ENCODE measurements at regions not wholly inside any gene's neighbourhood (a gene's known extent, or its start where the extent isn't known, plus 50 kb on each side); places are given as distances from the start of the nearest gene placed in this dataset.

DNA sequence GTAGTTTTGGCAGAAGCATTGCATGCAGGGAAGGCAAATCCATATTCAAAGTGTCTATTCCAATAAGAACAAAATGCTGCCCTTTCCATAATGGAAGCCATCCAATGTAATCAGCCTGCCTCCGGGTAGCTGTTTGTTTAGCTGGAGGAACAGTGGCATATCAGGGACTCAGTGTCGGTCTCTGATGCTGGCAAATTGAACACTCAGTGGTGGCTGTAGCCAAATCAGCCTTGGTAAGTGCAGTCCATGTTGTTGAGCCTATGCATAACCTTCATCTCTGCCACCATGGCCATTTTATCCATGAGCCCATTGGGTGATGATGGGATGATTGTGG is 147.8 kb upstream of the MAX start:
- no peak for DNase-seq (ENCODE audit: low spot score)

DNA sequence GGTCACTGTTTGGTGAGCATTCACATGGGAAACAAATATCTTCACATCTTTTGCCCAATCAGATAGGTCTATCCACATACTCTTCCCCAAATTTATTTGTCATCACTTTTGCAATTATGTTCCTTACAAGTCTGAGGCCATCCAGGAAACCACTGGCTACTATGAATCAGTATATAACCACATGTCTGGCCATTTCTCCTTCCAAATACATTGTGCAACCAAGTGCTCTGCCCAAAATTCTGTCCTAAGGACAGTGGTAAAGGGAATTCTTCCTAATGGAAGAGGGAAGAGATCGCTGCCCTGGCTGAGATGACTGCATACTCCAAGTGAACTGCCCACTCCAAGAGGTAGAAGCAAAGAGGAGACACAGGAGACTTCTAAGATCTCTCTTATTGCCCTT is 148.9 kb upstream of the MAX start:
- DNase-seq (ENCODE audit: low spot score) = peak; percentile 85

DNA sequence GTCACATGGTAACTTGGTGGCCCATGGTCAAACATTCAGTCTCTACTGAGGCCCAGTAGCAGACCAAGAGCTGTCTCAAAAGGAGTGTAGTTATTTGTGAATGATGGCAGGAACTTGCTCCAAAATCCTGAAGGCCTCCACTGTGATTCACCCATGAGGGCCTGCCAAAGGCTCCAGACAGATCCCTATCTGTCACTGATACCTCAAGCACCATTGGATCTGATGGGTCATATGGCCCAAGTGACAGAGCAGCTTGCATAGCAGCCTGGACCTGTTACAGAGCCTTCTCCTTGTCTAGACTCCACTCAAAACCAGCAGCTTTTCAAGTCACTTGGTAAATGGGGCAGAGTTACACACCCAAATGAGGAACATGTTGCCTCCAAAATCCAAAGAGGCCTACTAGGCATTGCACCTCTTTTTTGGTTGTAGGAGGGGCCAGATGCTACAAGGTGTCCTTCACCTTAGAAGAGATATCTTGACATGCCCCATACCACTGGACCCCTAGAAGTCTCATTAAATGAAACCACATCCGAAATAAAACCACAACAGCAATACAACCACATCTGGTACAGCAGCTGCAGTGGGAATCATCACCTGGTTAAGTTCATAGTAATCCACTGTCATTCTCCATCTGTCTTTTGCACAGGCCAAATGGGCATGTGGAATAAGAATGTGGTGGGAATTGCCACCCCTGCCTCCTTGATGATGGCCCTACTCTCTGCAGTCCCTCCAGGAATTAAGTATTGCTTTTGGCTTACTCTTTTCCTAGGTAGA is 150.4 kb upstream of the MAX start:
- no peak for DNase-seq (ENCODE audit: low spot score)

DNA sequence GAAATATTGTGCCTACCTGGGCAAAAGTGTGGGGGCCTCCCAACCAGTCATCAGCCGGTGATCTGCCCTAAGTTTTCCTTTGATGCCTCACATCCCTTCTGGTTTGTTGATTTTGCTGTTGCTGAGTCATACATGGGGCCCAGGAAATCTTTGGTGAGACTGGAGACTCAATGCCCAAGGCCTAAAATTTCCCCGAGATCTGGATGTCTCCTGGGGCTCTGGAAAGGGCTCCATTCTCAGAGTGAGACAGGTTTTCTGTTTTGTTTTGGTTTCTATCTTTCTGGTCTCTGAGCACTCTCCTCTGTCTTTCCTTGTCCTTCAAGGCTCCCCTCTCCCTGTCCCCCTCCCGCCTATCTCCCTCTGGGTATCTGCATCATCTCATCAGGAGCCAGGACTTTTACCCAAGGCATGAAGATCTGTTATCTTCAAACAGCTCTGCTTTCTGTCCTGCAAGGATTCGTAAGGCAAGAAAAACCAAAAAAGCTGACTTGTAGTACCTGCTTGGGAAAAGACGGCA is 152.8 kb upstream of the MAX start:
- peak; percentile 35 for DNase-seq (ENCODE audit: low spot score)

DNA sequence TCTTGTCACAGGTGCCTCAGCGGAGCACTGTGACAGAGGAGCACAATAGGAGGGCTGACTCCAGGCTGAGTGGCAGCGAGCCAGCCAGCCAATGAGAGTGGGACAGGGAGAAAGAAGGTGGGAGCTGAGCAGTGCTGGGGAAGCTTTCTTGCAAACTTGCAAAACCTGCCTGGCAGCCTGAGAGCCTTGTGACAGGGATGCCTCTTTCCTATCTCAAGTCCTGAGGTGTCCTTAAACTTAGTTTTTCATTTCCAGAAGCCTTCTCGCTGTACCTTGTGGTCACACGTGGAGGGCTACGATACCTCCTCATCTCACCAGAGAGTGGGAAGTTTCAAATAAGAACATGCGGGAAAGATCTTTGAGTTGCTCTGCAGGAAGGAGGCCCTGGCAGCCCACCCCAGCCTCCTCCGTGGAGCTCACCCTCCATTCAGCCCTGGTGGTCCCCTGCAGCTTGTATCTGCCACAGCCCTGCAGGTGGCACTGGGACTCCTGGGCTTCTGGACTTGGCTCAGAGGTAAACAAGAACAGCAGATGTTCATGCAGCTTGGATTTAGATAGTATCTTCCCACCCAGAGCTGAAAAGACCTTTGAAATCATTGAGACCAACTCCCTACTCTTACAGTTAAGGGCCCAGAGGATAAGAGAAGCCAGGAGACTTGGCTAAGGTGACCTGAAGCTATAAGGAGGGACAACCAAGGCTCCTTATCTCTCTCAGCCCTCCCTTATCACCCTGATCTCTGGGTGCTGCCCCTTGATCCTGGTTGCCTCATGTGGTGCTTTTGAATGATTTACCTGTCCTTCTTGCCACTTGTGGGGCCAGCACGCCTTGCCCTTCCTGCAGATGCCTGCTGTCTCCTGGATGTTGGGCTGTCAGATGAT is 153.5 kb upstream of the MAX start:
- DNase-seq (ENCODE audit: low spot score) = no peak

DNA sequence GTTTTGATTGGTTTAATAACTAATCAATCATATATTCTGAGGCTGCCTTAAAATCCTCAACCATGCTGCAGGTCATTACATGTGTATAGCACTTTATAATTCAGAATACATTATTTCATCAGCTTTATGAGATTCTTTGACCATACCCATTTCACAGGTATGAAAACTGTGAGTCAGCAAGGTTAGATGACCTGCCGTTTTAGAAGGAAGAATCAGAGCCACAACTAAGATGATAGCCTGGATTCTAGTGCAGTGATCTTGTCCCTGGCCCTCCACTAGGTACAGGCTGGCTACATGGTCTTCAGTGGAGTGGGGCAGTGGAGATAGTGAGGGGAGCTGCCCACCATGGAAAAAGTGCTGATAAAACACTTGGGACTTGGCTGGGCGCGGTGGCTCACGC is 154.4 kb upstream of the MAX start:
- DNase-seq (ENCODE audit: low spot score) = no peak

DNA sequence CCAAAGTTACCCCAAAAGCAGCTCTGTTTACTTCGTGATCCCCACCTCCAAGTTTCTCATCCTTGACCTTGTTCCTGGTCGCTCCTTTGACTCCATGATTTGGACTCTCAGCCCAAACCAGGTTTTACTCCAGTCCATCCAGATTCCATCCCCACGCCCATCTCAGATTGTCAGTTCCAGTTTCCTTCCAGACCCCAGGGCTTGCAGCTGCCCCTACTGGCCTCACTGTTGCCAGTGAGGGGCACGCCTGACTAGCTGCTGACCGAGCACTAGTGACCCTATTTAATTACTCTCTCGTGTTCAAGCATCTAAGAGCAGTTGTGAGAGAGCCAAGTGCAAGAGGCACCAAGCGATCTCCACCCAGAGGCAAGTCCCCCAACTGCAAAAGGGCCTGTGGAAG is 155.1 kb upstream of the FUT8 start:
- no peak for DNase-seq (ENCODE audit: low spot score)

DNA sequence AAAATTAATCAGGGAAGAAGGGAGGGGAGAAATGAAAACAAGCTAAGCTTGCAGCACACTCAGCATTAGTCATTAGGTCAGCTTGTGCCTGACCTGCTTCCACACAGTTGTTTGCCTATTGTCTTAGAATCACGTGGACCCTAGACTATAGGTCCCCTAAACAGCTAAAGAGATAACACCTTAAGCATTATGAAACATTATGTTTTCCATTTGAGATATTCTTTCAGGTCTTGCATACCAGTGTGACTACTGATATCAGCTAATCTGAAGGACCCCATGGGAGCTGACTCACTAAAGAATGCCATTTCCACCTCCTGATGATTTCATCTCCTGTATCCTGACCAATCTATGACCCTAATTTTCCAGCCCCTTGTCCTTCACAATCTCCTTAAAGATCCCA is 154.1 kb upstream of the FUT8 start:
- peak; percentile 36 for DNase-seq (ENCODE audit: low spot score)

DNA sequence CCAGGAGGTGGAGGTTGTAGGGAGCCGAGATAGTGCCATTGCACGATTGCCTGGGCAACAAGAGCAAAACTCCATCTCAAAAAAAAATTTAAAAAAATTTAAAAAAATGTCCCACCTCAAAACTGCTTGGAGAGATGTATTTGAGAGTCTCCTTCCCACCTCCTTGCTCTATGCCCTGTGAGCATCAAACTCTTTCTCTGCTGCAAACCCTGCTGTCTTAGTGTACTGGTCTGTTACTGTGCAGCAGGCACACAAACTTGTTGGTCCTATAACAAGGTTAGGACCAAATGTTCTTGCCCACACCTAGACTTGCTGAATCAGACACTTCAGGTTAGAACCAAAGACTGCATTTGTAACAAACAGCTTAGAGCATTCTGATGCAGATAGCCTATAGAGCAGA is 153.5 kb upstream of the FUT8 start:
- no peak for DNase-seq (ENCODE audit: low spot score)

DNA sequence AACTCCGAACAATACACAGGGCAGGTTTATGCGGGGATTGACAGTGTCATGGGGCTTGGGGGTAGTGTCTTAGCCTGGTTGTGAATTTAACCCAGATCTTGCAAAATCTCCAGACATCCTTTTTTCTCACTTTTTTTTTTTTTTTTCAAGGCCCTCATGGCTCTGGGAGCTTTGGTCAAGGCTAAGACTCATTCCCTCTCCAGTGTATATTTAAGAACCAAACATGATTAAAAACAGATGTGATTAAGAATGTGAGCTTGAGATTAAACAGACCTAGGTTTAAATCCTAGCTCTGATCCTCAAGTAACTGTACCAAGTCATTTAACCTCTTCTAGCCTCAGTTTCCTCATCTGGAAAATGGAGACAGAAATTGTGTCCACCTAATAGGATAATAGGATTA is 151.7 kb upstream of the FUT8 start:
- DNase-seq (ENCODE audit: low spot score) = peak; percentile 60

DNA sequence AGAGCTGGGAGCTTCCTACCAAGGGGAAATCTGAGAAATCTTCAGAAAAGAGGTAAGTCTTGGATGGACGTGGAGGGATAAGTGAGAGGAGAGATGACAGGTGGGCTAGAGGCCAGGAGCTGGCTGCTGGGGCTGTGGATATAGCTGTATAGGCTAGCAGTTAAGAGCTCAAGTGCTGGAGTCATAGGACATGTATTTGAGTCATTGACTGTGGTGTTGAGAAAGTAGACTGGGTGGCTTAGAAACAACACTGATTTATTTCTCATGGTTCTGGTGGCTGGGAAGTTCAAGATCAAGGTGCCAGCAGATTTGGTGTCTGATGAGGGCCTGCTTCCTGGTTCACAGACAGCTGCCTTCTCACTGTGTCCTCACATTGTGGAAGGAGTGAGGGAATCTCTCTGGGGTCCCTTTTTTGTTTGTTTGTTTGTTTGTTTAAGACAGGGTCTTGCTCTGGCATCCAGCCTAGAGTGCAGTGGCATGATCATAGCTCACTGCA is 151.1 kb upstream of the FUT8 start:
- no peak for DNase-seq (ENCODE audit: low spot score)

DNA sequence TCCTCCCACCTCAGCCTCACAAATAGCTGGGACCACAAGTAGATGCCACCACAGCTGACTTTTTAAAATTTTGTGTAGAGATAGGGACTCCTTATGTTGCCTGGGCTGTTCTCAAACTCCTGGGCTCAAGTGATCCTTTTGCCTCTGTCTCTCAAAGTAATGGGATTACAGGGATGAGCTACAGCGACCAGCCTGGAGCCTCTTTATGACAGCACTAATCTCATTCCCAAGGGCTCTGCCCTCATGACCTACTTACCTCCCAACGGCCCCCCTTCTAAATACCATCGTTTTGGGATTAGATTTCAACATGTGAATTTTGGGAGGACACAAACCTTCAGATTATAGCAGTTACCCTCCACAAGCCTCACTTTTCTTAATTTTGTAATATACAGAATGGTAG is 150.6 kb upstream of the FUT8 start:
- DNase-seq (ENCODE audit: low spot score) = no peak

DNA sequence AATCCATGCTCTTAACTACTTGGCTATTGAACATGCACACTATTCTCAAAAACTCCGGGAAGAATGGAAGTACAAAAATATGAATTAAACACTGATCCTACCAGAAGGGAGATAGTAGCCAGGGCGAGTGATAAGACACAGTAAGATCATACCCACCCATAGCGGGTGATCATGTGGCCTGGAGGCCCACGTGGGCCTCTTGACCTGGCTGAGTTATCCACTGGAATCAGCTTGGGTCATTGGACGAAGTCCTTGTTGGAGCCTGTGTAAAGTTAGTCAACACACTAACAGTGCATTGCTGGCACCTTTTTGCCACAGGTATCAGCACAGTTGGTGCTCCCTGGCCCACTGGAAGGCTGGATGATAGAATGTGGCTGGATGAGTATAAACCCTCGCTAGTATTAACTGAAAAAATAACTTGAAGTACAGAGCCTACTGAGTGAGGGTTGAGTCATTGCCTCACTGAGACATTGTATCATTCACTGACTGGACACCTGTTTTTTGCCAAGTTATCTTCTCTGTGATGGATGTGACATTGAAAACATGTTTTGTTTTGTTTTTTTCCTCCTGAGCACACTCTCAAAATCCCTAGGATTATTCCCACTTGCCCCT is 149.2 kb upstream of the FUT8 start:
- DNase-seq (ENCODE audit: low spot score) = no peak

DNA sequence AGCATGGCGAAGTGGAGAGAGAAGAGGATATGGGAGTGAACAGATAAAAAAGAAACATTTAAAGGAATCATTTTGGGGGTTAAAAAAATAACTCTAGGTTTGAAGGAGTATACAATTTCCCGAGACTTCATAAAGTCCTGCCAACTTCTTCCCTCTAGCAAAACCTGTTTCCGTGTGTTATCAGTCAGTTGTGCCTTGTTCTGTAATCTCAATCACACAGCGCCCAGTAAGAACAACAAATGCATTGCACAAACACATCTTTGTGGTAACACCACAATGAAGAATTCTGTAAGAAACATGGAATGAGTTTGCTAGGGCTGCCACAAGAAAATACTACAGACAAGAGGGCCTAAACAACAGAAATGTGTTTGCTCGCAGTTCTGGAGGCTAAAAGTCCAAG is 144.7 kb upstream of the FUT8 start:
- DNase-seq (ENCODE audit: low spot score) = no peak

DNA sequence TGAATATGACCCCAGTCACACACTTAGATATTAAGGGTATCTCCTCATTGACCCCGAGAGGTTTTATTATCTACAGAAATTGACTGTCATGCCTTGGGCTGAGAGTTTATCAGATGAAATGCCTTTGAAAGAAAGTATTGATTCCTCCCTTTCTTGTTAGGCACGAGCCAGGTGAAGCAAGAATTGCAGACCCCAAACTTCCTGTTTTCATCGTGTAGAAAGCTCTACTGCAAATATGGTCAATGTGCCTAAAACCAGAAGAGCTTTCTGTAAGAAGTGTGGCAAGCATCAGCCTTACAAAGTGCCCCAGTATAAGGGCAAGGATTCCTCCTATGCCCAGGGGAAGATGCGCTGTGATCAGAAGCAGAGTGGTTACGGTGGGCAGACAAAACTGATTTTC is 143.9 kb upstream of the FUT8 start:
- no peak for DNase-seq (ENCODE audit: low spot score)

DNA sequence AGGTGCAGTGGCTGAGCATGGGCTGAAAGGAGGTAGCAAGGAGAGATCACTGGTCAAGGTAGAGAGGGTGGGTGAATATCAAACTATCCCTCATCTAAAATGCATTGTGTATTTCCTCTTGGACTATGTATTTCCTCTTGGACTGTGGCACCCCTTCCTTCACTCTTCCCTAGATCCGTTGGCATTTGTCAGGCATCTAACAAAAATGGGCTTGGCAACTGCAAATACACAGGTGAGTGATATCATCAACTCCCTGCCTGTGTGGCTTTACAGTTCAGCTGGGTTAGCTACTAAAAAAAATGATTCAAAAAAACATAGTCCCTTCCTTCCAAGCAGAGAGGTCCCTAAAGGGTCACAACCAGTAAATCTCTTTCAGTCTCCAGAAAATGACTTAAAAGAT is 142.8 kb upstream of the FUT8 start:
- no peak for DNase-seq (ENCODE audit: low spot score)

DNA sequence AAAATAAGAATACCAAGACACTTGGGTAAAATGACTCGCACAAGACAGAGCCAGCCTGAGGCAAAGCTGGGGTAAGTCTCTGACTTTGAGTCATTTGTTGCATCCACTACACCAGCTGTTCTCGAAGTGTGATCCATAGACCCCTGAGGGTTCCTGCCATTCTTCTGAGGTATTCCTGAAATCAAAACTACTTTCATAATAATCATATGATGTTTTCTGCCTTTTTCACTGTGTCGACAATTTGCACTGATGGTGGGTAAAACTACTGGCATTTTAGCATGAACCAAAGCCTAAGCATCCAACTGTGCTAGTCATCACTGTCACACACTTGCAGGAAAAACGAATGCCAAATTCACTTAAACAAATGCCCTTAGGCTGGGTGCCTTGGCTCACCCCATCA is 135.5 kb upstream of the FUT8 start:
- no peak for DNase-seq (ENCODE audit: low spot score)

DNA sequence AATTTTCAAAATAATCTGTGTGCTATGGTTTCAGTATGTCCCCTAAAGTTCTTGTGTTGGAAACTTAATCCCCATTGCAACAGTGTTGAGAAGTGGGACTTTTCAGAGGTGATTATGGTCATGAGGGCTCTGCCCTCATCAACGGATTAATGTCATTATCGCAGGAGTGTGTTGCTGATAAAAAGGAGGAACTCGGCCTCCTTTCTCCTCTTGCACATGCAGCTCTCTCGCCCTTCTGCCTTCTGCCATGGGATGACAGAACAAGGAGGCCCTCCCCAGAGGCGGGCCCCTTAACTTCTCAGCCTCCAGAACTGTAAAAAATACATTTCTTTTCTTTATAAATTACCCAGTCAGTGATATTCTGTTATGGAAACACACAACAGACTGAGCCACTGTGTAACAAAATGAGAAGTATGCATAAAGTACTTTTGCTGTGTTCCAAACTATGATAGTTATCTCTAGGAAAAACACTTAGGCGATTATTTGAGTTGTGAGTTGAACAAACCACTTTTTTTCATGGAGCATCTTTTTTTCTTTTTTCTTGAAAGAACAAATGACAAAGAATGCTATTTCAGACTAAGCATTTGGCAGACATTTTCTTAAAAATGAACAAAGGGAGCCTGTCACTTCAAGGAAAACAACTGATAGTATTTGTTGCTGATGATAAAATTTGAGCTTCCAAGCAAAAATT is 134.8 kb upstream of the FUT8 start:
- DNase-seq (ENCODE audit: low spot score) = no peak

DNA sequence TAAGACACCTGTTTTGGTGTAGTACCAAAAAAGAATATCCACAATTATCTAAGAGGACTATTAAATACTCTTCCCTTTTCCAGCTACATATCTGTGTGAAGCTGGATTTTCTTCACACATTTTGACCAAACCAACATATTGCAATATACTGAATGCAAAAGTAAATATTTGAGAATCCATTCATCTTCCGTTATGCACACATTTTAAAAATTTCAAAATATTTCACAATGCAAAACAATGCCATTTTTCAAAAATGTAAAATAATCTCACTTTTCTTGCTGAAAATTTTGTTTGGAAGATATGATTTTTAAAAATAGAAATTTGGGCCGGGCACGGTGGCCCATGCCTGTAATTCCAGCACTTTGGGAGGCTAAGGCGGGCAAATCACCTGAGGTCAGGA is 133.9 kb upstream of the FUT8 start:
- DNase-seq (ENCODE audit: low spot score) = no peak

DNA sequence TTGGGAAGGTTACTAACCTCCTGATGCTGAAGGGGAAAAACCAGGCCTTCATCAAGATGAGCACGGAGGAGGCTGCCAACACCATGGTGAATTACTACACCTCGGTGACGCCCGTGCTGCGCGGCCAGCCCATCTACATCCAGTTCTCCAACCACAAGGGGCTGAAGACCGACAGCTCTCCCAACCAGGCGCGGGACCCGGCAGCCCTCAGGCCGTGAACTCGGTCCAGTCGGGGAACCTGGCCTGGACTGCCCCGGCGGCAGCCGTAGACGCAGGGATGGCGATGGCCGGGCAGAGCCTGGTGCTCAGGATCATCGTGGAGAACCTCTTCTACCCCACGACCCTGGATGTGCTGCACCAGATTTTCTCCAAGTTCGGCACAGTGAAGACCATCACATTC is 133.0 kb upstream of the FUT8 start:
- DNase-seq (ENCODE audit: low spot score) = no peak

DNA sequence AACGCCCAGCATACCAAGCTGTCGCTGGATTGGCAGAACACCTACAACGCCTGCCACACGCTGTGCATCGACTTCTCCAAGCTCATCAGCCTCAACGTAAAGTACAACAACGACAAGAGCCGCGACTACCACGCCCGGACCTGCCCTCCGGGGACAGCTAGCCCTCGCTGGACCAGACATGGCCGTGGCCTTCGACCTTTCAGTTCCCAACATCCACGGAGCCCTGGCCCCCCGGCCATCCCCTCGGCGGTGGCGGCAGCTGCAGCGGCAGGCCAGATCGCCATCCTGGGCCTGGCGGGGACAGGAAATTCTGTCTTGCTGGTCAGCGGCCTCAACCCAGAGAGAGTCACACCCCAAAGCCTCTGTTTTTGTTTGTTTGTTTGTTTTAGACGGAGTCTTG is 132.6 kb upstream of the FUT8 start:
- no peak for DNase-seq (ENCODE audit: low spot score)

DNA sequence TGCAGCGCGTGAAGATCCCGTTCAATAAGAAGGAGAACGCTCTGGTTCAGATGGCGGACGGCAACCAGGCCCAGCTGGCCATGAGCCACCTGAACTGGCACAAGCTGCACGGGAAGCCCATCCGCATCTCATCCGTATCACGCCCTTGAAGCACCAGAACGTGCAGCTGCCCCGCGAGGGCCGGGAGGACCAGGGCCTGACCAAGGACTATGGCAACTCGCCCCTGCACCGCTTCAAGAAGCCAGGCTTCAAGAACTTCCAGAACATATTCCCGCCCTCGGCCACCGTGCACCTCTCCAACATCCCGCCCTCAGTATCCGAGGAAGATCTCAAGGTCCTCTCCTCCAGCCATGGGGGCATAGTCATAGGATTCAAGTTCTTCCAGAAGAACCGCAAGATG is 131.9 kb upstream of the FUT8 start:
- no peak for DNase-seq (ENCODE audit: low spot score)
